Putamen (tissue), 1 donor: ENCODE measurements at regions not wholly inside any gene's neighbourhood (a gene's known extent, or its start where the extent isn't known, plus 50 kb on each side); places are given as distances from the start of the nearest gene placed in this dataset.
A peak's percentile ranks its signal among the peaks of the same experiment; 100 is the strongest.

Experiments used
- DNase-seq: peaks from one replicate; pipeline ENCODE4 v3.0.0-alpha.2; 2016; ENCODE audit warnings: low spot score

DNA sequence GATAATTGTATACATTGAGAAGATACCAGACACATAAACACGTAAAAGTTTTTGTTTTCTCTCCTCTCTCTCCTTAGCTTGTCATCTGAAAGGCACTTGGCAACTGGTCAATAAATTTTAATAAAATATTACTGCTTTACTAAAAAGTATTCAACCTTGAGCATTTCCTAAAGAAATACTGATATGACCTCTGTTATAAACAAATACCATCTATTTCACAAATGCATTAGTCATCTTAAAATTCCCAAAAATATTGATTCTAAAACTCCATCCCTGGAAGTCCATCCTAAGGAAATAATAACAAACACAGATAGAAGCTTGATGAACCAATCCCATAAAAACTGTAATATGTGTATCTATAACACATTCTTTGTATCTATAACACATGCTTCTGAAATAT, 483.2 kb downstream of the TLR4 start:
- DNase-seq, result no peak

DNA sequence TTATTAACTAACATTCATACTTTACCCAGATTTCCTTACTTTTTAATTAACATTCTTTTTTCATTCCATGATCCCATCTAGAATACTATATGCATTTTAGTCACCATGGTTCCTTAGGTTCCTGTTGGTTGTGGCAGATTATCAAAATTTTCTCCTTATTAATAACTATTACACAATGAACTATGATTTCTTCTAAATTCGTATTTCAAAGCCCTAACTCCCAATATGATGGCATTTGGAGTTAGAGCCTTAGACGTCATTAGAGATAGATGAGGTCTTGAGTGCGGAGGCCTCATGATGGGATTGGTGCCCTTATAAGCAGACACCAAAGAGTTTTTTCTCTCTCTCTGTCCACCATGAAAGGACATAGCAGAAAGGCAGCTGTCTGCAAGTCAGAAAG, 485.4 kb downstream of the TLR4 start:
- no peak for DNase-seq

DNA sequence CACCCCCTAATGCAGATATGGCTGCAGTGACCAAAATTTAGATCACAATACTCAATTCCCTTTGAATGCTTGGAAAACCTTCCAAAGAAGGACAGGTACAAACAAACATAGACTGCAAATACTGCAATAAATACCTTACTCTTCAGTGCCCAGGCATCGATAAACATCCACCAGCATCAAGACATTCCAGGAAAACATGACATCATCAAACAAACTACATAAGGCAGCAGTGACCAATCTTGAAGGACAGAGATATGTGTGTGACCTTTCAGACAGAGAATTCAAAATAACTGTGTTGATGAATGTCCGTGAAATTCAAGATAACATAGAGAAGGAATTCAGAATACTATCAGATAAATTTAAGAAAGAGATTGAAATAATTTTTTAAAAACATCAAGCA, 488.6 kb downstream of the TLR4 start:
- DNase-seq, result no peak

DNA sequence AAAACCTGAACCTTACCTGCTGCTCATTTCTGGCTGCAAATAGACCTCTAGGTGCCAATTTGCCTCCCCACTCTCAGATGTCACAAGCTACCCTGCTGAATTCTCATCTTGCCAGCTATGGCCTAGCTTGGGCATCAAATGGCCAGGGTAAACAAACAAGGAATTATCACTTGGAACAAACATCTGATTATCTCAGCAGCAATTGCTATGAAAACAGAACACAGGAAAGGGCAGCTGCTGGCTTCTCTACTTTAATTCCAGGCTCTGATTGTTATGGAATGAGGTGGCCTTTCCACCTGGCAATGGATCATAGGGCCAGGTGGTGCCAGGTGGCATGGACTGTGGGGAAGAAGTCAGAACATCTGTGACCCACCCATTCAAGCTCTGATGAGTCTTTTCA, 505.1 kb downstream of the TLR4 start:
- no peak for DNase-seq

DNA sequence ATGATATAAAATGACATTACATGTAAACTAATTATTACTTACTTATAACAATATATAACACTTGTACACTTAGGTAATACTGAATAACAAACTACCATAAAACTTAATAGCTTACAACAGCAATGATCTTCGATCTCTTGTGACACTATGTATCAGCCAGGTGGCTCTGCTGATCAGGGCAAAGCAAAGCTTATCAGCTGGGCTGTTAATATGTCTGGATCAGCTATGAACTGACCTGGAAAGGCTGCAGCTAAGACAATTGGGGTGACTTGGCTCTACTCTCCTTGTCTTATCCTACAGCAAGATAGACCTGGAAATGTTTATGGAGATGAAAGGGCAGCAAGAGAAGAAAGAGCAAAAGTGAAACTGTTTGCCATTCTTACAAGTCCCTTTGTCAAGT, 511.3 kb downstream of the TLR4 start:
- no peak for DNase-seq

DNA sequence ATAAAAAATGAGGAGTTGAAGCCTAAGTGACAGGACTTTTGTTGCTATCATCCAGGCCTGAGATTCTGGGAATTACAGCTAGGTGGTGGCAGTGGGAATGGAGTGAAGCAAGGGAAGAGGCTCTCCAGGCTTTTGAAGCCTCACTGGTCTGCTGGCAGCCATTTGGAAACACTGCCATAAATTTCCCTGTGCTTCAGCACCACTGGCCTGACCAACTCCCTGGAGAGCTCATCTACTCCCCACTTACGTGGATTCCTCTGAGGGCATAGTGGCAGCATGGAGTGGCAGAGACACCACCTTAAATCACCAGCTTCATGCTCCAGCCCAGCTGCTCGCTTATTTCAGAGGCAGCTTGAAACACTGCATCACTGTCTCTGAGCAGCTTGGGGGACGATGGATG, 518.2 kb downstream of the TLR4 start:
- DNase-seq, result peak; percentile 22

DNA sequence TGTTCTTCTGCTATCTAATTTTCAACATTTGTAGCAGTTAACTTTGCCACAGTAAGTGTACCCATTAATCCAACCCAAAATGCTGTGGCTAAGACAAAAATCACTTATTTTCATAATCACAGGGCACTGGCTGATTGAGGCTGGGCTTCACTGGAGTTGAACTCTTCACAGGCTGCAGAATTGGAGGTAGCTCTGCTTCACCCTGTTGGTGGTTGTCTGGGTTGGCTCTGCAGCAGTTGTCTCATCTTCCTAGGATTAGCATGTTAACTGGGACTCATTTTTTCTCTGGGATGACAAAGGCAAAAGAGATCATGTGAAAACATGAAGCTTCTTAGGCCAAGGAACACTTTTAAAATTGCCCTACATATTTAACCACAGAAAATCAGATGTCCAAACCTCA, 518.9 kb downstream of the TLR4 start:
- DNase-seq, result no peak

DNA sequence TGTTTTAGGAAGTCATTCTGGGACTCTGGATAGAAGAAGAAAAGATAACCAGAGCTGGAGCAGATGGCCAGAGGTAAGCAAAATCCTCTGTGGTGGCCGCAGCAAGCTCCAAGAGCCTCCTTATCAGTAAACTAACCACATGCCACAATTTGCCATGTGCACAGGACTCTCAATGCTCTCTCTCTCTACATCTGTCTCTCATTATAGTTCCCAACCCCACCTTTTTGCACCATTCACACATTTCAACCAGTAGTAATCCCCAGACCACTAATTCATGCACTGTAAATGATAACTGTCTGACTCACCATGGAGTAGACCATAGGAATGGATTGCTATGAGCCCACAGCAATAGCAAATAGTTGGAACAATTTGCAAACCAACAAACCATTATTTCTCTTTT, 526.1 kb downstream of the TLR4 start:
- DNase-seq, result no peak

DNA sequence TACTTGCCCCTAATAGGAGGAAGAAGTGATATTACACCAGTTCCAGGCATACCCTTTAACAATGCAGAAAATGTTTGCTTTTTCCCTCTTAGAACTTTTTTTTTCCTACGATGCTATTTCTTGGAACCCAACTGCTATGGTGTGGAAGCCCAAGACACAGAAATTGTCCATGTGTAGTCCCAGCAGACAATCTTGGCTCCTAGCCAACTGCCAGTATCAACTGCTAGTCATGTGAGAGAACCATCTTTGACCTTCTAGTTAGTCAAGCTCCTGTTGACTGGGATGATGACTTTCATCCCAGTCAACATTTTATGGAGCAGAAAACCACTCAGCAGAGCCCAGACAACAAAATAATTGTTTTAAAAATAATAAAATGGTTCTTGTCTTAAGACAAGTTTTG, 532.4 kb downstream of the TLR4 start:
- DNase-seq, result no peak

DNA sequence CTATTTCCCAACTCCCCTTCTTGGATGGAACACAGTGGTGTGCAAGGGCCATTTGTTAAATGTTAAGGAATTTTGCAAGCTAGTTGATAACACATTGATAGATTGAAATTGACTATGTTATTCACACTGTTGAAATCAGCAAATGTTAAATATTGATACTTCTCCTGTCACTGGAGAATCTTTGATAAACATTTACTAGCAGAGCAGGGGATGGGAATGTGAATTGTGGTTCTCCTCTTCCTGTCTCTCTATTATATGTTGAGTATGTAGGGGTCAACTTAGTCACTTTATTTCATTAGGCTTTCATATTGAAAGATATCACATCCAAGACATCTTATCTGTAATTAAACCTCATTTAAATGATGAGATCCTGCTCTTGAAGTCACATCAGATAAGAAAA, 533.9 kb downstream of the TLR4 start:
- DNase-seq, result no peak

DNA sequence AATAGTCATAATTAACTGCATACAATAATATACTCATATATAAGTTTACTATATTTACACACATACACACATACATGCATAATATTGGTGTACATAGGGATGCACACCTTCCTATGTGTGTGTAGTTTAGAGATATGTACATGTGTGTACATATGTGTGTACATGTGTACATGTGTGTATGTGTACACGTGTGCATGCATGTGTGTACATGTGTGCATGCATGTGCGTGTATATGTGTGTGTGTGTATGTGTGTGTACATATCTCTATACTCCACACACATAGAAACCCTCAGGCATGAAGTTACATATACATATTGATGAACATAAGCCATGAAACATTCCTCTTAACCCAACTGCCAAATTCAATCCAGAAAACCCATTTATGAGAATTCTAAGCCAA, 547.8 kb downstream of the TLR4 start:
- no peak for DNase-seq

DNA sequence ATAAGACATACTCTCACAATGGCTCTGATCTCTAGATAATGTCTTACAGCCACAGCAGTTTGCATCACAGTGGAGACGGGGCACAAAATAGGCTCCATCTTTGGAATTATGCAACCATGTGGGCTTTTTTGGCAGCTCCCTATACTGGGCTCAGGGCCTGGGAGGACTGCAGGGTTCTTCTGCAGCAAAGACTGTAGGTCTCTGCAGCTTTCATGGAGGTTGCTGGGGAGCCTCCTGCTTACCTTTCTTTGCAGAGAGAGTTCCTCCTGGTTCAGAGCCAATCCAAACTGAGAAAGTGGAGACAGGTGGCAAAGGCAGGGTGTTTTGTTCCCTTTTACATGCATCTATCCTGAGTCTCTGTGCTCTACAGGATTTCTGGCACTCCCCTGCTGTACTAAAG, 558.0 kb downstream of the TLR4 start:
- no peak for DNase-seq

DNA sequence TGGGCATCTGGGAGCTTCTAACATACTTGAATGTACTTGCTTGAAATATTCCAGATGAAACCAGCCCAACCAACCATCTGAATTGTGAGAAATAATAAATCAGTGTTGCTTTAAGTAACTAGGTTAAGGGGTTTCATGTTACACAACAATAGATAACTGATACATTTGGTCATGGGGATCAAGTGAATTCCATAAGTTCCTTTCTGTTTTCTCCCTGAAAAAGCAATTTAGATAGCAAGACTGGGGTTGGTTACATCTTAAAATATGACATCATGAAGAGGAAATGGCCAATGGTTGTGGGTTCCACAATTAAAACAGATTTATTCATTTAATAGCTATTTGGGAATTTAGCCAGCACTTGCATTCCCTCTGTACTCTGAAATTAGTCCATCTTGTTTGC, 559.7 kb downstream of the TLR4 start:
- no peak for DNase-seq

DNA sequence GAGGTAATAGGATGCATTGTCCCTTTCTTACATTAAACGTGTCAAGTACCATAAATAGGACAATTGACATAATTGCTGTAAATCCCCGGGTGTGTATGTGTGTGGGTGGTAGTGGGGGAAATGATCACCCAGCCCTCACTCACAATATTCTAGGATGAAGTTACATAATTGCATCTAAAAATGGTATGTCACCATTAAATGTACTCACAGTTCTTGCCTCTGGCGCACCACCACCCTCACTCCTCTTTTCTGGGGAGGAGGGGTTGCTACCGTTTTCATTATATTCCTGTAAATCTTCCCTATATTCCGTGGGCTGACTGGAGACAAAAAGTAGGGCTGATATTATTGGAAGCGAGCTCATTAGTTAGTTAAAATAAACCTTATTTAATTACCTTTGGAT, 563.8 kb downstream of the TLR4 start:
- DNase-seq, result peak; percentile 76

DNA sequence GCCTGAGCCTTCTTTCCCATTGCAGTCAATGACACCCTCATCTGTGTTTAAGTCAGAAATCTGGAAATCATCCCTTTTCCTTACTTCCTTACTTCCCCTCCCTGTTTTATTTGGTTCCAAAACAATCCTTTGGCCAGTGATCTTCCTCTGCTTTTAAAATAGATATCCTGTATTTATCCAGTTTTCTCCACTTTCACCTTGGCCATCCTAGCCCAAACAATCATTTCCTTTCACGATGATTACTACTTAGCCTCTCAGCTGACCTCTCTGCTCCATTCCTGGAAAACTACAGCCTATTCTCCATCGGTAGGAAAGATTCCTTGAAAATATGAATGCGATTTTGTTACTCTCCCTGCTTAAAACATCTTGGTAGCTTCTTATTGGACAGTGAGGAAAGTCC, 565.4 kb downstream of the TLR4 start:
- no peak for DNase-seq

DNA sequence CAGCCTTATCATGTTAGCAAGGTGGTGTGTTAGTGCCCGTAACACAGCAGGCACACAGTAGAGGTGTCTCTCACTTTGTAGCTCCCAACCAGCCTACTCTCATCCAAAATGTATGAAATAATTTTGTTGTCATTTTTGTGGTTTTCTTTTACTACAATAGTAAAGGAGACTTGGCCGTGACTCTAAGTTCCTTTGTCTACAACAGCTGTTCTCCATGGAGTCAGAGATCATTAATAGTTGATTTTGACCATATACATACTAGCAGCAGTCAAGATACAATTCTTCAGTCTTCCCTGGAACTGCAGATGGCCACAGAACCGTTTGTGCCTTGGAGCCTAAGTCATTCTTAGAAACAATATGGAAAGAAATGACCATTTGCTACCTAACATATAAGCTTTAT, 567.1 kb downstream of the TLR4 start:
- DNase-seq, result no peak

DNA sequence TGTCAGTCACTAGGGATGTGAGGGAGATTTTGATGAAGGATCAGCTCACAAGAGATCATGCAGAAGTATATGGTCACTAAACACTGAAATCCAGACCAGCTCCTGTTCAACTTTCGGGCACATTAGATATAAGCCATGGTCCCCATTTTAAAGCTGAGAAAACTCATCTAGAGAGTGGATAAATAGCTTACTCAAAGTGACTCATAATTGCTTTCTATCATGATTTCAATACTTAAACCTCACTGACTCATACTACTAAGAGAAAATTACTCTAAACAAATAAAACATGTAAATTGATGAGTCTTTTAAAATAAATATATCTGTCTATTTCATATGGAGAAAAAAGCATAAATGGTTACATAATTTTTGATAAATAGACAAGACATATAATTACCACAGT, 567.7 kb downstream of the TLR4 start:
- DNase-seq, result no peak

DNA sequence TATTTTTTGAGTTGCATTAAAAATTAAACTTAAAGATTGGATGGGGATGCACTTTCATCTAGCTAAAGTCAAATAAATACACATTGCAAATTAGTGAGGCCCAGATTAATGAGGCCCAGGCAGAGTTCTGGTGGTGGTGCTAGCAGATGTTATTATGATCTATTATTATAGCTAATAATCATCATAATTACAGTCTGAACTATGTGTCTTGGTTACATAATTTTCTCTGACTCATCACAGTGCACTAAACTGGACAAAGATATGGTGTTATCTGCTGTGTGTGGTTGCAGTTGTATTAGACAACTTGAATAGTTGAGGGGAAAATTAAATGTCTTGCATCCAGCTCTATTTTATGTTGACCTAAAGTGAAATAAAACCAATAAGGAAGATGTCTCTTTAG, 568.8 kb downstream of the TLR4 start:
- DNase-seq, result no peak

DNA sequence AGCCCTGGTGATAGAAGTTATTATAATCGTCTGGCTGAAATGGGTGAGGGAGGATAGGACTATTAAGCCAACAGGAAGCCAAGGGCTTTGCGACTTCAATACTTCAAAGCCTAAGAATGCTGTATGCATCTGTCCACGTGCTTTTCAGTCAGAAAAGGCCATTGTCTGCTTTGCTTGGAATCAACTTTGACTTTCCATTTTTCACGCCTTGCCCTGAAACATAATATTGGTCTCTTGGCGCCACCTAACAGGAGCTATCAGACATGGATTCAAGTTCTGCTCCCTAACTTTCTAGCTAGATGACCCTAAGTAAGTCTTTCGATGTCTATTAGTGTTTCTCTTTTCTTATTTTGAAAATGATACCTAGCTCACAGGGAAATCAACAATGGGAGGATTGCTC, 572.6 kb downstream of the TLR4 start:
- no peak for DNase-seq

DNA sequence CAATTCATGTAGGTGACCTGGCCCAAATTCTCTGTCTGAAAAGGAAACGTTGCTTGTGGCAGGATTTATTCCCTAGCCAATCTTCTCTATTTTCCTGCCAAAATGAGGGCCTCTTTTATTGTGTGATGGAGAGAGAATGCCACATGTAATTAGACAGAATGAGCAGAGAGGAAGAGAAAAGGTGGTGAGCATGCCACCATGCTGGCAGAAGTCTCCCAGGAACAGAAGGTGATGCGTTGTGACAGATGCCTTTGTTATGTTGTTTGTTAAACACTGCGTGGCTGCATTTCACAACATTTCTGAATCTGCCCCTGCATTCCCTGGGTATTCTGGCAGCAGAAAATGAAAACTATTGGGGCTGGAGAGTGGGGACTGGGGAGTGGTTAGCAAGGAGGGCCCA, 577.6 kb downstream of the TLR4 start:
- no peak for DNase-seq

DNA sequence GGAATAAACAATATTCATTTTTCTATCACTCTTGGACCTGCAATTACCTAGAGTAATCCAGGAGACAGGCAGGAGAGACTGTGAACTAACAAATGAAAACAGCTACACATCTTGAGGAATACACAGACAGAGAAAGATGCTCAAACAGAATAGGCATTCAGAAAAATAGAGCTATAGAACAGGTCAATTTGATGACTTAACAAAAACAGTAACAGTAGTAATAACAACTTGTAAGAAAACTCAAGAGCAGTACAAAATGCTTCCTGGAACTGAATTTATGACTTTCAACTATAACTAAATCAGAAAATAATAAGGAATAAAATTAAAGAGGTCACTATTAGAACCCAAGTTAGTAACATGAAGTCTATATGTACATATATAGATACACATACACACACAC, 579.3 kb downstream of the TLR4 start:
- no peak for DNase-seq

DNA sequence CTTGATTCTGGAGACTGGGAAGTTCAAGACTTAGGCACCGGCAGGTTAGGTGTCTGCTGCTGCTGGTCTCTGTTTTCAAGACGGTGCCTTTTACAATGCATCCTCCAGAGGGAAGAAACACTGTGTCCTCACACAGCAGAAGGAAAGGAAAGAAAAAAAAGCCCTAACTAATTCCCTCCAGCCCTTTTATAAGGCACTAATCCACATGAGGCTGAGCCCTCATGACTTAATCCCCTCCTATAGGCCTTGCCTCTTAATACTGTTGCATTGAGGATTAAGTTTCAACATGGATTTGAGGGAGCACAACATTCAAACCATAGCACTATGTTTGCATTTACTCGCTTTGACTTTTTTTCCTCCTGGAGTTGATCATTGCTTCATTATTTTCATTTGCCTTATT, 585.9 kb downstream of the TLR4 start:
- no peak for DNase-seq

DNA sequence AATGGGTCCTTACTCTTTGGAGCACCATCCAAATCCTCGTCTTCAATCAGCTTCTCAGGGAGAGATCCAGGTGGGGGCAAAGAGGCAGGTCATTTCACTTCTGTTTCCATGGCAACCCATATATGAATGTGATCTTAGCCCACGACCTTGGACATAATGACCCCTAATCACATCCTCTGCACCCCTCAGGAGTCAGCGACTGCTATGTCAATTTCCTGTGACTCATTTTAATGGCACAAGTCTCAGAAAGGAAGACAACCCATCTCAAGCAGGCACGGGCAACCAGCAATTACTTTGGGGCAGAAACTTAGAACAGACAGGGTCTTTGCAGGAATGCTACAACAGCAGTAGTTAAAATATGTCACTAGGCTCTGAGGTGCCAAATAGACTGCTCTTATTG, 591.2 kb downstream of the TLR4 start:
- no peak for DNase-seq

DNA sequence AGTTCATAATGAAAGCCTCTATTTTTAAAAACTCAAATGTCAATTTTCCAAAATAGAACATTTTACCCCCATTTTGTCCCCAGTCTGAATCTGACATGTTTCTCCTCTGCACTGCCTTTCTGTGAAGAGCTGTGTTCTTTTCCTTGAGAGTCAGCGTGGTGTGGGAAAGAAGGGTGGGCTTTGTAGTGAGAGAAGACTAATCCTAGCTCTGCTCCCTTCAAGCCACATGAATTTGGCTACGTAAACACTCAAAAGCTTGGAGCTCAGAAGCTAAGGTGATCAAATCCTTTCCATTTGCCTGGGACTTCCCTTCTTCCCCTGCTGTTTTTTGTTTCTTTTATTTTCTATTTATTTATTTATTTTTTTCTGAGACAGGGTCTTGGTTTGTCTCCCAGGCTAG, 598.5 kb downstream of the TLR4 start:
- DNase-seq, result no peak

DNA sequence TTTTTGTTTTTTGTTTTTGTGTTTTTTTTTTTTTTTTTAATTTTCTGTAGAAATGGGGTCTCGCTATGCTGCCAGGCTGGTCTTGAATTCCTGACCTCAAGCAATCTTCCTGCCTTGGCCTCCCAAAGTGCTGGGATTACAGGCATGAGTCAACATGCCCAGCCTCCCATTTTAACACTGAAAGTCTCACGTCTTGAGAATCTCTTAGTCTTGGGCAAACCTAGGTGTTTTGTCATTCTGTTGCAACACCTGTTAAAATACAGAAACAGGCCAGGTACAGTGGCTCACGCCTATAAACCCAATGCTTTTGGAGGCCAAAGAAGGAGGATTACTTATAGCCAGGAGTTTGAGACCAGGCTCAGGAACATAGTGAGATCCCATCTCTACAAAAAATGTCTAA, 599.0 kb downstream of the TLR4 start:
- no peak for DNase-seq

DNA sequence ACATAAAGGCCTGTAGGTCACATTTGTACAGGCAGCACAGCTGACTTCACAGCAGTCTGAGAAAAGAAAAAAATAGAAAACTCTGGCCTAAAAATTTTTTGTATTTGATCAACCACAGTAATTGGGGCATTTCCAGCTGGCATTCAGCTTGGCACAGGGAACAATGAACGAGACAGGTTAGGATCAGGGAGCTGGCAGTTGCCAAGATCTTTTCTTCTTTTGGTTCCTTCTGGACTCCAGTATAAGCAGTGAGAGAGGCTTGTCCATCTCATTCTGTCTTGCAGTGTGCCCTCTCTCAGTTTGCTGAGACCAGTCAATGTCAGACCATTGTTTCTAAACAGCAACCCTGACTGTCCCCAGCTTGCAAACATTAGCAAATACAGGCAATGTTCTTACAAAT, 601.1 kb downstream of the TLR4 start:
- no peak for DNase-seq
